ENCODE measurements at regions not wholly inside any gene's neighbourhood (a gene's known extent, or its start where the extent isn't known, plus 50 kb on each side); places are given as distances from the start of the nearest gene placed in this dataset.

GRCh38 chr4:144267084-144267483, 126.6 kb upstream of the GYPA start:
- DNase-seq (ENCODE audit: low spot score), result no peak
- no peak overlapping the region for H3K9ac ChIP-seq (ENCODE audit: low read depth in 1 of 2, low read length in 2 of 2)
- peaks cover 0 to 2% (median 0%) of the 10 kb centered on the region in 4 donors for H3K27me3 ChIP-seq (ENCODE audit: control insufficient read depth in 4 of 4, insufficient read depth in 4 of 4, low read length in 3 of 4)
- no peak overlapping the region for H3K4me3 ChIP-seq (ENCODE audit: low read depth in 1 of 3, low read length in 3 of 3)
- no peak for TF ChIP-seq RXRA (IDR thresholded peaks at IDR 0.05)
- TF ChIP-seq RAD21 (IDR thresholded peaks at IDR 0.05), result no peak
- no peak for TF ChIP-seq SP1 (IDR thresholded peaks at IDR 0.05)
- TF ChIP-seq, protein P1, sequence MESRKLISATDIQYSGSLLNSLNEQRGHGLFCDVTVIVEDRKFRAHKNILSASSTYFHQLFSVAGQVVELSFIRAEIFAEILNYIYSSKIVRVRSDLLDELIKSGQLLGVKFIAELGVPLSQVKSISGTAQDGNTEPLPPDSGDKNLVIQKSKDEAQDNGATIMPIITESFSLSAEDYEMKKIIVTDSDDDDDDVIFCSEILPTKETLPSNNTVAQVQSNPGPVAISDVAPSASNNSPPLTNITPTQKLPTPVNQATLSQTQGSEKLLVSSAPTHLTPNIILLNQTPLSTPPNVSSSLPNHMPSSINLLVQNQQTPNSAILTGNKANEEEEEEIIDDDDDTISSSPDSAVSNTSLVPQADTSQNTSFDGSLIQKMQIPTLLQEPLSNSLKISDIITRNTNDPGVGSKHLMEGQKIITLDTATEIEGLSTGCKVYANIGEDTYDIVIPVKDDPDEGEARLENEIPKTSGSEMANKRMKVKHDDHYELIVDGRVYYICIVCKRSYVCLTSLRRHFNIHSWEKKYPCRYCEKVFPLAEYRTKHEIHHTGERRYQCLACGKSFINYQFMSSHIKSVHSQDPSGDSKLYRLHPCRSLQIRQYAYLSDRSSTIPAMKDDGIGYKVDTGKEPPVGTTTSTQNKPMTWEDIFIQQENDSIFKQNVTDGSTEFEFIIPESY (IDR thresholded peaks at IDR 0.05), result no peak
- no peak for TF ChIP-seq YY1 (IDR thresholded peaks at IDR 0.05)
- no peak for TF ChIP-seq FOXA1 (IDR thresholded peaks at IDR 0.05)
- TF ChIP-seq NR2F2 (IDR thresholded peaks at IDR 0.05), result no peak
- TF ChIP-seq TAF1 (conservative IDR thresholded peaks at IDR 0.05), result no peak
- TF ChIP-seq EGR1 (IDR thresholded peaks at IDR 0.05; ENCODE audit: low read depth in 2 of 2), result no peak
- TF ChIP-seq MAX (IDR thresholded peaks at IDR 0.05), result no peak
- no peak for TF ChIP-seq HNF4G (IDR thresholded peaks at IDR 0.05)
- no peak for TF ChIP-seq CTCF (IDR thresholded peaks at IDR 0.05; ENCODE audit: low read depth, low read length, missing input control)
- TF ChIP-seq JUND (IDR thresholded peaks at IDR 0.05), result no peak
- TF ChIP-seq, protein P2, sequence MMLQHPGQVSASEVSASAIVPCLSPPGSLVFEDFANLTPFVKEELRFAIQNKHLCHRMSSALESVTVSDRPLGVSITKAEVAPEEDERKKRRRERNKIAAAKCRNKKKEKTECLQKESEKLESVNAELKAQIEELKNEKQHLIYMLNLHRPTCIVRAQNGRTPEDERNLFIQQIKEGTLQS (IDR thresholded peaks at IDR 0.05), result no peak
- TF ChIP-seq FOXA2 (IDR thresholded peaks at IDR 0.05), result no peak
- no peak for TF ChIP-seq HNF4A (conservative IDR thresholded peaks at IDR 0.05)
- TF ChIP-seq, protein P3, sequence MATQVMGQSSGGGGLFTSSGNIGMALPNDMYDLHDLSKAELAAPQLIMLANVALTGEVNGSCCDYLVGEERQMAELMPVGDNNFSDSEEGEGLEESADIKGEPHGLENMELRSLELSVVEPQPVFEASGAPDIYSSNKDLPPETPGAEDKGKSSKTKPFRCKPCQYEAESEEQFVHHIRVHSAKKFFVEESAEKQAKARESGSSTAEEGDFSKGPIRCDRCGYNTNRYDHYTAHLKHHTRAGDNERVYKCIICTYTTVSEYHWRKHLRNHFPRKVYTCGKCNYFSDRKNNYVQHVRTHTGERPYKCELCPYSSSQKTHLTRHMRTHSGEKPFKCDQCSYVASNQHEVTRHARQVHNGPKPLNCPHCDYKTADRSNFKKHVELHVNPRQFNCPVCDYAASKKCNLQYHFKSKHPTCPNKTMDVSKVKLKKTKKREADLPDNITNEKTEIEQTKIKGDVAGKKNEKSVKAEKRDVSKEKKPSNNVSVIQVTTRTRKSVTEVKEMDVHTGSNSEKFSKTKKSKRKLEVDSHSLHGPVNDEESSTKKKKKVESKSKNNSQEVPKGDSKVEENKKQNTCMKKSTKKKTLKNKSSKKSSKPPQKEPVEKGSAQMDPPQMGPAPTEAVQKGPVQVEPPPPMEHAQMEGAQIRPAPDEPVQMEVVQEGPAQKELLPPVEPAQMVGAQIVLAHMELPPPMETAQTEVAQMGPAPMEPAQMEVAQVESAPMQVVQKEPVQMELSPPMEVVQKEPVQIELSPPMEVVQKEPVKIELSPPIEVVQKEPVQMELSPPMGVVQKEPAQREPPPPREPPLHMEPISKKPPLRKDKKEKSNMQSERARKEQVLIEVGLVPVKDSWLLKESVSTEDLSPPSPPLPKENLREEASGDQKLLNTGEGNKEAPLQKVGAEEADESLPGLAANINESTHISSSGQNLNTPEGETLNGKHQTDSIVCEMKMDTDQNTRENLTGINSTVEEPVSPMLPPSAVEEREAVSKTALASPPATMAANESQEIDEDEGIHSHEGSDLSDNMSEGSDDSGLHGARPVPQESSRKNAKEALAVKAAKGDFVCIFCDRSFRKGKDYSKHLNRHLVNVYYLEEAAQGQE (IDR thresholded peaks at IDR 0.05), result no peak
- TF ChIP-seq GABPA (IDR thresholded peaks at IDR 0.05 in 1 of 2, conservative IDR thresholded peaks at IDR 0.05 in 1 of 2), result no peak
- no peaks in the 10 kb centered on the region for H3K4me1 ChIP-seq (ENCODE audit: control insufficient read depth in 4 of 4, insufficient read depth in 4 of 4, low read length in 3 of 4)
- H3K27ac ChIP-seq (ENCODE audit: low read depth in 1 of 2, low read length in 2 of 2), result no peak overlapping the region
- H3K36me3 ChIP-seq (ENCODE audit: control insufficient read depth in 4 of 4, insufficient read depth in 3 of 4, low read depth in 1 of 4, low read length in 3 of 4), result no peaks in the 10 kb centered on the region
- 33% methylated on average over 1 of the region's 1 CpG for WGBS
- no peaks in the 10 kb centered on the region for H3K9me3 ChIP-seq (ENCODE audit: control insufficient read depth in 4 of 4, low read length in 3 of 4)

All from liver (tissue), 8 donors.